Muscle of arm (tissue), 1 donor: ENCODE measurements at regions not wholly inside any gene's neighbourhood (a gene's known extent, or its start where the extent isn't known, plus 50 kb on each side); places are given as distances from the start of the nearest gene placed in this dataset.
"Not testable (repeated sequence)": the region's sequence is repeated elsewhere in the genome, so short reads cannot be mapped to it uniquely, and the experiment has no call there.

Experiments
- DNase-seq: peaks from one replicate; pipeline ENCODE4 v3.0.0-alpha.2; 2013

GRCh38 chr18:8913606-8914403 is 188.7 kb upstream of the NDUFV2 start:
- not testable (repeated sequence) for DNase-seq

GRCh38 chr18:8914404-8915264 is 187.9 kb upstream of the NDUFV2 start:
- DNase-seq: not testable (repeated sequence)

DNA sequence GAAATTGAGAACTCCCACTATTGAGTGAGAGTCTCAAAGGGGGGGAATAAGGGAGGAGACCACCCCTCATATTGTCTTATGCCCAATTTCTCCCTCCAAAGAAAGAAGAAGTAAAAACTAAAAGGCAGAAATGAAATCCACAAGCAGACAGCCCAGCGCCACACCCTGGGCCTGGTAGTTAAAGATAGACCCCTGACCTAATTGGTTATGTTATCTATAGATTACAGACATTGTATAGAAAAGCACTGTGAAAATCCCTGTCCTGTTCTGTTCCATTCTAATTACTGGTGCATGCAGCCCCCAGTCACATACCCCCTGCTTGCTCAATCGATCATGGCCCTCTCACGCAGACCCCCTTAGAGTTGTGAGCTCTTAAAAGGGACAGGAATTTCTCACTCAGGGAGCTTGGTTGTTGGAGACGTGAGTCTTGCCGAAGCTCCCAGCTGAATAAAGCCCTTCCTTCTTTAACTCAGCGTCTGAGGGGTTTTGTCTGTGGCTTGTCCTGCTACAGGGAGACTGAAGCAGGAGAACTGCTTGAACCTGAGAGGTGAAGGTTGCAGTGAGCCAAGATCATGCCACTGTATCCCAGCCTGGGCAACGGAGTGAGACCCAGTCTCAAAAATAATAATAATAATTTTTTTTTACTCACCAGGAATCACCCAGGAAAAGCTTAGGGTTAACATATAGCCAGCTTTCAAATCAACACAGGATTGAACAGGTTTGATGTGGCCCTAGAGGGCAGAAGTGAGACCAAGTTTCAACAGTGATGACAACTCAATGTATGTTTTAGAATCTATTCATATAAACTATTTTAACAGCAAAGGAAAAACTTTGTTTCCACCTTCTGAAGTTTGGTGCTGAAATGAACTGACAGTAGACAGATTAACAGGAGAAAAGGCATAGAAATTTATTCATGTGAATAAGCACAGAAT is 181.4 kb upstream of the NDUFV2 start:
- DNase-seq: not testable (repeated sequence)

DNA sequence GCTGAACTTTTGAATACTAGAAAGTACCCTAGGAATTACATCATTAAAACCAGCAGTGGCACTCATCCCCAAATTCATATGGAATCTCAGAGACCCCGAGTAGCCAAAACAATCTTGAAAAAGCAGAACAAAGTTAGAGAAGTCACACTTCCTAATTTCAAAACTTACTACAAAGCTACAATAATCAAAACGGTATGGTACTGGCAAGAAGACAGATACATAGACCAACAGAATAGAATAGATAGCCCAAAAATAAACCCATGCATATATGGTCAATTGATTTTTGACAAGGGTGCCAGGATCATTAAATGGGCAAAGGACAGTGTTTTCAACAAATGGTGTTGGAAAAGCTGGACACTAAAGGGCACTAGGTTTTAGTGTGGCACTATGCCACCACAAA is 176.0 kb upstream of the NDUFV2 start:
- DNase-seq: no peak

DNA sequence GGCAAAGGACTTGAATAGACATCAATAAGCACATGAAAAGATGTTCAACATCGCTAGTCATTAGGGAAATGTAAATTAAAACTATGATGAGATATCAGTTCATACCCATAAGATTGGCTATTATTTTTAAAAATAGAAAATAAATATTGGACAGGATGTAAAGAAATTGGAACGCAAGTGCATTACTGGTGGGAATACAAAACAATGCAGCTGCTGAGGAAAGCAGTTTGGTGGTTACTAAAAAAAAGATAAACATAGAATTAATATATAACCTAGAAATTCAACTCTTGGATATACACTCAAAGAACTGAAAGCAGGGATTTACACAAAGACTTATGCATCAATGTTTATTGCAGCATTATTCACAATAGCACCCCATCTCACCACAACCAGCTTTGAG is 174.5 kb upstream of the NDUFV2 start:
- peak; percentile 25 for DNase-seq

- no peak for DNase-seq
These were observed 173.4 kb upstream of the NDUFV2 start for GRCh38 chr18:8928847-8929780.

DNA sequence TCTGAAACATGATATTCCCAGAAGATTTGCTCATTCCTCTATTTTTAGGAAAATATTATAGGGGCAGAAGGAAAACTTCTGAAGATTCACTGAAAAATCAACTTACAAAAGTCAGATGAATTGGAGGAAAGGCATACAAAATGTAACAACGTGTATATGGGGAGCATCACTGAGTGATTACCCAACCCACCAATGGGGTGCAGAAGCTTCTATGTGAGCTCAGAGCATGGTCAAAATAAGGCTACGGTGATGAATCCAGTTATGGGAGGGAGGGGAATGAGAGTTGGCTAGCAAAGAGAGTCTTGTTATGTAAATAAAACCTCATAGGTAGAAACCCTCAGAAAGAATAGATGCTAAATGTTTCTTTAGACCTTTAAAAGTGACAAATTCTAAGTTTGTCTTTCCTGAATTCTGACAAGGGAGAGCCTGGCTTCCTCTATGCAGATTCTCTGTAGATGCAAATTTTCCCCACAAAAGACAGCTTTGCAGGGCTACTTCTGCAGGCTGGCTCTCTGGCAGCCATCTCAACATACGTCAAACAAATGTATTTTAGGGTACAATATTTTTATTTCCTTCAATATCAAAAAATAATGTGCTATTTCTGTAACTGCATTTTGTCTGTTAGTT is 171.4 kb upstream of the NDUFV2 start:
- no peak for DNase-seq

DNA sequence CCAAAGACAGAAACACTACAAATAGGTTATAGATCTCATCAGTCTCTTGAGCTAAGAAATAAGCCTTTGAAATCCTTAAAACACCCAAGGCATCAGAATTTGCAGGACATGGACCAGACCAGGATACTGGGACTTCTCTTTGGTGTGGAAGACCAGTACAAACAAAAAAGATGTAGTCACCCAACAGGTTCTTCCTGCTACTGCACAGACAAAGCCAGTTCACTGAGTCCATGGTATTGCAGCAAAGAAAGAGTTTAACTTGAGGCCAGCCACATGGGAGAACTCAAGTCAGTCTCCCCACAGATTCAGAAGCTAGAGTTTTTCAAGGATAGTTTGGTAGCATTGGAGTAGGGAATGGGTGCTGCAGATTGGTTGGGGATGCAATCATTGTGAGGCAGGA is 169.6 kb upstream of the NDUFV2 start:
- DNase-seq: no peak

DNA sequence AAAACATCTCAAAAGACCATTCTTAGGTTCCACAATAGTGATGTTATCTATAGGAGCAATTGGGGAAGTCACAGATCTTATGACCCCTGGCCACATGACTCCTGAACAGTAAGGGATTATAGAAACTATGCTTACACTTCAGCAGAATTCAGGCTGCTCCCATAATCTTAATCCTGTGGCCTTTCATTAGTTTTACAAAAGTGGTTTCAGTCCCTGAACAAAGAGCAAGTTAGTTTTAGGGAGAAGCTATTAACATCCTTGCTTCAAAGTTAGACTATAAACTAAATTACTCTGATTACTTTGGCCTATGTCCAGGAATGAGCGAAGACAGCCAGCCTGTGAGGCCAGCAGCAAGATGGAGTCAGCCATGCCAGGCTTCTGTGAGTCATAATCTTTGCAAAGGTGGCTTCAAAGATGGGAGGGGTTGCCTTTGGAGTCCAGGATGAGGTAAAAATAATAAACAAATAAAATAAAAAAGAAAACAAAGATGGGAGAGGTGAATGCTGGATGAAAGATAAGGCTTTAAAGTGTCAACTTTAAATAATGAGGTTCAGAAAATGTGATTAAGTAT is 168.7 kb upstream of the NDUFV2 start:
- DNase-seq: no peak

DNA sequence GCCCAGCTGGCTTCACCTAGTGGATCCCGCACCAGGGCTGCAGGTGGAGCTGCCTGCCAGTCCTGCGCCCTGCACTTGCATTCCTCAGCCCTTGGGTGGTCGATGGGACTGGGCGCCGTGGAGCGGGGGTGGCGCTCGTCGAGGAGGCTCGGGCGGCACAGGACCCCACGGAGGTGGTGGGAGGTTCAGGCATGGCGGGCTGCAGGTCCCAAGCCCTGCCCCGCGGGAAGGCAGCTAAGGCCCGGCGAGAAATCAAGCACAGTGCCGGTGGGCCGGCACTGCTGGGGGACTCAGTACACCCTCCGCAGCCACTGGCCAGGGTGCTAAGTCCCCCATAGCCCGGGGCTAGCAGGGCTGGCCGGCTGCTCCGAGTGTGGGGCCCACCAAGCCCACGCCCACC is 167.2 kb upstream of the NDUFV2 start:
- not testable (repeated sequence) for DNase-seq

DNA sequence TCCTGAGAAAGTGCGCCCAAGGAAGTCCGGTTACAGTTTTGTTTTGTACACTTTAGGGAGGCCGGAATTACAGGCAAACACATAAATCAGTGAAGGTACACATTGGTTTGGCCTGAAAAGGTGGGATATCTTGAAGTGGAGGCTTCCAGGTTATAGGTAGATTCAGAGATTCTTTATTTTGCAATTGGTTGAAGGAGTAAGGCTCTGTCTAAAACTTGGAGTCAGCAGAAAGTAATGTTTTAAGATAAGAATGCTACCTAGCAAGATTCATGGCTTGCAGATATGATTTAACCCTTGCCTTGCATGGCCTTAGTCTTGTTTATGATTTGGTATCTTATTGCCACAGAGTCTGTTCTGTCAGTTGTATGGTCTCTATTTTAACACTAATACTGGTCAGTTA is 165.9 kb upstream of the NDUFV2 start:
- DNase-seq: no peak

GRCh38 chr18:8937160-8938094 is 165.1 kb upstream of the NDUFV2 start:
- peak; percentile 23 for DNase-seq

- peak; percentile 29 for DNase-seq
These were observed 163.7 kb upstream of the NDUFV2 start for GRCh38 chr18:8938817-8939216.

DNA sequence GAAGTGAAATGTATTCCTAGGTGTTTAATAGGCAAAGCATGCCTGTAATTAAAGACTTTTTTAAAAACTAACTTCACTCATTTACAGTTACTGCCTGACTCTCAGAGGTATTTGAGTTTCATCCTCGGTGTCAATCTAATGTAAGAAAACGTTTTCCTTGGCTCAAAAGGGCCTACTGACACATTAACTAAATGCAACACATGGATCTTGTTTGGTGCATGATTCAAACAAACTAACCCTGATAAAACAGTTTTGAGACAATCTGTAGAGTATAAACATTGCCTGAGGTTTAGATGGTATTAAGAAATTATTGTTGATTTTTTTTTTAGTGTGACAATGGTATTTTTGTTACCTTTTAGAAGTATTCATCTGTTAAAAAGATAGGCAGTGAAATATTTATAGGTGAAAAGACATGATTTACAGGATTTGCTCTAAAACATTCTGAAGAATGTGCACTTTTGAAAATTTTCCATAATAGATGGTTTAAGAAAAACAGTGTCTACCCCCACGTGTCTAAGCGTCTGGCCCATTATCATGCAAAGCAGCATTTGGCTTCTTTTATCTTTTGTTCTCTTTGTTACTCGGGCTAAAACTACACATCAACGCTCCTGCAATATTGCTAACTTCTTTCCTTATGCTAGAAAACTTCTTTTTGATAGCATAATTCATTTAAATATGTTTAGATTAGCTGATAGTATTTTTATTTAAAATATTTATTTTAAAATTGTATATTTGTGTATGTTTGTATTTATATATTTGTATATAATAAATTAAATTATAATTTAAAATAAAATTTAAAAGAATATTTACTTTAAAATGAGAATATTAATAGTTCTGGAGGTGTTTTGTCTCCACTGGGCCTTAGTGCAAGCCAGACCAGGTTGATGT is 160.2 kb upstream of the NDUFV2 start:
- no peak for DNase-seq

- no peak for DNase-seq
These were observed 159.5 kb upstream of the NDUFV2 start for GRCh38 chr18:8942909-8943545.

DNA sequence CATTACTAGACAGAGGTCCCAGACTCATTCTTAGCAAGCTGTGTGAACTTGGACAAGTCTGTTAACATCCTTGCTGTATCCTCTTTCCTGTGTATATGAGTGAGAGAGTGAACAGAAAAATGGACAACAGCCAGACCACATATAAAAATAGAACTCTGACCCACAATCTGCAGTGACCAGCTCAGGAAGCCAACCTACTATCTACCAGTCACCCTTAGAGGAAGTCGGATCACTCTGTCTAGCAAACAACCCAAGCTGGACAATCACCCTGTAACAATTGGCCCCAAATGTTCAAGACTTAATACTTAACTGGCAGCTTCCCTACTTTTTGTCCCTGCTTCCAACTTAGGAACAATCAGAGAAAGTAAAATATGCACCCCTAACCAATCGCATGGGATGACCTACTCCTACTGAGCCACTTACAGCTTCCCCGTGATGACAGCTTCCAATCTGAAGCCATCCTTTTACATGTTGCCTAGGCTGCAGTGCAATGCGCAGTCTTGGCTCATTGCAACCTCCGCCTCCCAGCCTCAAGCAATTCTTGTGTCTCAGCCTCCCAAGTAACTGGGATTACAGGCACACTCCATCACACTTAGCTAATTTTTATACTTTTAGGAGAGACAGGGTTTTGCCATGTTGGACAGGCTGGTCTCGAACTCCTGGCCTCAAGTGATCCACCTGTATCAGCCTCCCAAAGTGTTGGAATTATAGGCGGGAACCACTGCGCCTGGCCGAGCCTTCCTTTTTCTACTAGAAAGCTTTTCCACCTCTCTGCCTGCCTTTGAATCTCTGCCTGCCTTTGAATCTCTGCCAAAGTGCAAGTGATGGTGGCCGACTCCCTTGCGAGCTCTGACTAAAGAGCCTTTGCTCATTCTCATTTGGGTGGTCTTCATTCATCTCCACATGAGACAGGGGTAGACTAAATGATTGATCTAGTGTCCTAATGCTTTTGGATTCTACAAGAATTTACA is 158.3 kb upstream of the NDUFV2 start:
- no peak for DNase-seq
